HepG2 (cell line): ENCODE measurements at regions not wholly inside any gene's neighbourhood (a gene's known extent, or its start where the extent isn't known, plus 50 kb on each side); places are given as distances from the start of the nearest gene placed in this dataset.

Experiments used
- ATAC-seq: fragments of 200-7000 bp; cut with Tn5 transposase; 3 replicates; pipeline ENCODE4 v1.9.1; 2020; ENCODE audit warnings: mild to moderate bottlenecking, moderate library complexity
- BruUV-seq: library from RNA; stranded (reverse); fragments of 400-500 nt; replicated peaks from 2 replicates; lab custom pipeline; 2021; lab: Mats Ljungman, UMichigan
- CTCF ChIA-PET: fragments of 300-600 bp; formaldehyde crosslinking; extraction: SDS; loops from one replicate; lab custom pipeline; 2021; ENCODE audit warnings: low total read pairs, inconsistent platforms, low intra/inter-chr PET ratio; lab: Yijun Ruan, JAX
- POLR2A ChIA-PET: fragments of 350-600 bp; sonication (Branson Sonifier 250); formaldehyde crosslinking; loops from one replicate; lab custom pipeline; 2020; ENCODE audit warnings: antibody characterized with exemption, inconsistent platforms; lab: Yijun Ruan, JAX
- DNase-seq: peaks from one replicate; pipeline ENCODE4 v3.0.0-alpha.2; 2015; ENCODE audit warnings: low spot score
- FAIRE-seq: peaks from 3 replicates; lab custom pipeline; 2011; peaks lifted over from hg19 to GRCh38; lab: Jason Lieb, UNC
- H2AFZ ChIP-seq: one replicate; pipeline ENCODE4 v1.6.1; 2011; ENCODE audit warnings: low read length, inconsistent platforms
- H3K27ac ChIP-seq: fragments of 300-600 bp; 3 replicates; pipeline ENCODE4 v1.8.0; 2011; ENCODE audit warnings: mixed run types, mild to moderate bottlenecking, mixed read lengths, low read length, inconsistent platforms; ENCODE audit not compliant: insufficient read depth; ENCODE audit errors: extremely low read length
- H3K27me3 ChIP-seq, 2 experiments: fragments of 200-600 bp in 1 of 2; 2 replicates in 1 of 2; 3 replicates in 1 of 2; pipeline versions ENCODE4 v1.6.0 to v1.8.0; 2011; ENCODE audit warnings: low read length in 2 of 2, mild to moderate bottlenecking in 2 of 2, moderate library complexity in 2 of 2, inconsistent platforms in 1 of 2; ENCODE audit not compliant: insufficient read depth in 2 of 2, control insufficient read depth in 1 of 2
- H3K36me3 ChIP-seq, 2 experiments: fragments of 200-600 bp in 1 of 2; replicated peaks in 1 of 2; 2 replicates in 1 of 2; 3 replicates in 1 of 2; pipeline versions ENCODE4 v1.5.1 to v1.8.0; 2011; ENCODE audit warnings: low read length in 2 of 2, inconsistent platforms in 1 of 2; ENCODE audit not compliant: insufficient read depth in 2 of 2, control insufficient read depth in 1 of 2
- H3K4me1 ChIP-seq: 2 replicates; pipeline ENCODE4 v1.5.1; 2012; ENCODE audit warnings: low read length, inconsistent platforms; ENCODE audit not compliant: insufficient read depth
- H3K4me2 ChIP-seq: 2 replicates; pipeline ENCODE4 v1.6.0; 2011; ENCODE audit warnings: low read depth, low read length, inconsistent platforms
- H3K4me3 ChIP-seq, 3 experiments: fragments of 200-600 bp in 1 of 3; sonication (generic), shearing (Covaris generic) in 1 of 3; replicated peaks in 1 of 3; 2 replicates each; pipeline ENCODE4 v1.5.1; 2011 to 2016; ENCODE audit warnings: low read length in 3 of 3, inconsistent platforms in 2 of 3, low read depth in 2 of 3, mild to moderate bottlenecking in 2 of 3, control low read depth in 1 of 3, mixed read lengths in 1 of 3; ENCODE audit not compliant: insufficient read depth in 1 of 3
- H3K79me2 ChIP-seq: one replicate; pipeline ENCODE4 v1.6.1; 2011; ENCODE audit warnings: low read length, inconsistent platforms; ENCODE audit not compliant: insufficient read depth
- H3K9ac ChIP-seq: 2 replicates; pipeline ENCODE4 v1.6.0; 2011; ENCODE audit warnings: mild to moderate bottlenecking, low read depth, low read length, inconsistent platforms; ENCODE audit not compliant: insufficient read depth
- H3K9me3 ChIP-seq: 2 replicates; pipeline ENCODE4 v1.5.1; 2012; ENCODE audit warnings: mild to moderate bottlenecking, low read length
- H4K20me1 ChIP-seq: 2 replicates; pipeline ENCODE4 v1.6.0; 2011; ENCODE audit warnings: inconsistent platforms, mild to moderate bottlenecking, low read length, moderate library complexity; ENCODE audit not compliant: insufficient read depth
- CHD2 ChIP-seq: IDR thresholded peaks from 2 replicates; pipeline ENCODE4 v1.6.1; 2011; ENCODE audit warnings: low read depth, low read length, improper control_type of control experiment
- HDAC1 ChIP-seq: sonication (generic); formaldehyde crosslinking; IDR thresholded peaks from 2 replicates; pipeline ENCODE4 v1.5.1; 2020; ENCODE audit warnings: mild to moderate bottlenecking, missing genetic modification reagents
- KLF13 ChIP-seq: sonication (generic); formaldehyde crosslinking; IDR thresholded peaks from 2 replicates; pipeline ENCODE4 v1.4.0; 2020; ENCODE audit warnings: mild to moderate bottlenecking, missing genetic modification reagents
- NR2F1 ChIP-seq, 2 experiments: fragments of 450-650 bp in 1 of 2; formaldehyde crosslinking in 1 of 2; IDR thresholded peaks; 2 replicates each; pipeline versions ENCODE4 v1.5.0 to v1.6.1; 2016 to 2020; ENCODE audit warnings: mild to moderate bottlenecking in 1 of 2, missing compliant biosample characterization in 1 of 2, missing genetic modification reagents in 1 of 2, moderate library complexity in 1 of 2
- RELA ChIP-seq: sonication (generic); formaldehyde crosslinking; IDR thresholded peaks from 2 replicates; pipeline ENCODE4 v1.4.0; 2020; ENCODE audit warnings: missing genetic modification reagents
- REXO4 ChIP-seq: sonication (generic); formaldehyde crosslinking; IDR thresholded peaks from 2 replicates; pipeline ENCODE4 v1.8.0; 2022; ENCODE audit warnings: missing genetic modification reagents, mild to moderate bottlenecking, borderline replicate concordance
- SP5 ChIP-seq: IDR thresholded peaks from 2 replicates; pipeline ENCODE4 v1.6.1; 2016; ENCODE audit warnings: low read depth, borderline replicate concordance
- ZNF326 ChIP-seq: sonication (generic); formaldehyde crosslinking; IDR thresholded peaks from 2 replicates; pipeline ENCODE4 v1.4.0; 2020; ENCODE audit warnings: missing genetic modification reagents, borderline replicate concordance
- ZNF556 ChIP-seq: sonication (generic); formaldehyde crosslinking; IDR thresholded peaks from 2 replicates; pipeline ENCODE4 v1.4.0; 2020; ENCODE audit warnings: mild to moderate bottlenecking, missing genetic modification reagents, borderline replicate concordance
- WGBS: methylation state at CpG from one replicate; pipeline ENCODE4 v1.1.6; 2017; ENCODE audit warnings: low lambda C conversion rate; 5-methylcytosine and 5-hydroxymethylcytosine counted together
- in situ Hi-C: cut with HindIII; loops from 2 replicates; pipeline ENCODE4 v1.10.0; 2017; ENCODE audit warnings: low pct_unique_long_range_greater_than_20kb; ENCODE audit not compliant: extremely low pct_ligation_motif_present
- intact Hi-C: fragments of 100-400 bp; cut with micrococcal nuclease; formaldehyde crosslinking; loops from one replicate; pipeline ENCODE4 v1.10.0; 2022; ENCODE audit not compliant: unreplicated experiment
- TF ChIP-seq, protein P1 (sequence below): sonication (generic); formaldehyde crosslinking; IDR thresholded peaks from 2 replicates; pipeline ENCODE4 v1.8.0; 2022; ENCODE audit warnings: mild to moderate bottlenecking, missing genetic modification reagents, moderate library complexity
- TF ChIP-seq, protein P2 (sequence below): sonication (generic); formaldehyde crosslinking; IDR thresholded peaks from 2 replicates; pipeline ENCODE4 v1.8.0; 2022; ENCODE audit warnings: mild to moderate bottlenecking, missing genetic modification reagents, moderate library complexity

DNA sequence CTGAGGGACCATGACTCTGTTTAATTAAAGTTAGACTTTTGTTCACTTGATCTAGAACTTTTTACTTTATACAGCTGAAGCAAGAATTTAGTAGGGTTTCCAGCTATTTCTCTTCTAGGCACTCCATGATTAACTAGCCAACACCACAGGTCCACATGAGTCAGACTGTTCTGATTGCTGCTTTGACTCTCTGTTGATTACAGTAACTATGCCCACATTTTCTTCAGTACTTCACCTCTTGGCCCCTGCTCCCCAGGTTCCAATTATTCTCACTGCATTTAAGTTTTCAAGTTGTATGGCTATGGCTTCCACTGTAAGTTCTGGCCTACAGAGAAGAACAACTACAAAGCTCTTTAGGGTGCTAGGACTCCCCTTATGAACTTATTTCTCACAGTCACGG is 737.2 kb upstream of the IGFBP3 start:
- no peak overlapping the region for H3K4me3 ChIP-seq
- no peak for DNase-seq
- peaks cover 9% of the 10 kb centered on the region; the same call in 1 of the 2 replicates for H3K9me3 ChIP-seq
- POLR2A ChIA-PET = no interaction called here
- H3K27ac ChIP-seq = no peak overlapping the region
- CTCF ChIA-PET = no interaction called here
- no peaks in the 10 kb centered on the region for H3K36me3 ChIP-seq
- H4K20me1 ChIP-seq = no peaks in the 10 kb centered on the region
- intact Hi-C loops = no loop called here
- H2AFZ ChIP-seq = no peak overlapping the region
- 0% methylated on average over 1 of the region's 1 CpG for WGBS
- H3K4me2 ChIP-seq = no peak overlapping the region
- no peaks in the 10 kb centered on the region for H3K79me2 ChIP-seq
- BruUV-seq = no TSS peak
- TF ChIP-seq SP5 (CRISPR knock-in tag) = no peak
- TF ChIP-seq REXO4 (CRISPR knock-in tag) = no peak
- TF ChIP-seq, protein P1, sequence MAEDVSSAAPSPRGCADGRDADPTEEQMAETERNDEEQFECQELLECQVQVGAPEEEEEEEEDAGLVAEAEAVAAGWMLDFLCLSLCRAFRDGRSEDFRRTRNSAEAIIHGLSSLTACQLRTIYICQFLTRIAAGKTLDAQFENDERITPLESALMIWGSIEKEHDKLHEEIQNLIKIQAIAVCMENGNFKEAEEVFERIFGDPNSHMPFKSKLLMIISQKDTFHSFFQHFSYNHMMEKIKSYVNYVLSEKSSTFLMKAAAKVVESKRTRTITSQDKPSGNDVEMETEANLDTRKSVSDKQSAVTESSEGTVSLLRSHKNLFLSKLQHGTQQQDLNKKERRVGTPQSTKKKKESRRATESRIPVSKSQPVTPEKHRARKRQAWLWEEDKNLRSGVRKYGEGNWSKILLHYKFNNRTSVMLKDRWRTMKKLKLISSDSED (CRISPR knock-in tag) = no peak
- TF ChIP-seq NR2F1 (CRISPR knock-in tag; IDR thresholded peaks at IDR 0.05) = no peak
- no peak for TF ChIP-seq HDAC1 (CRISPR knock-in tag)
- TF ChIP-seq CHD2 = no peak
- no peak for TF ChIP-seq KLF13 (CRISPR knock-in tag)
- TF ChIP-seq, protein P2, sequence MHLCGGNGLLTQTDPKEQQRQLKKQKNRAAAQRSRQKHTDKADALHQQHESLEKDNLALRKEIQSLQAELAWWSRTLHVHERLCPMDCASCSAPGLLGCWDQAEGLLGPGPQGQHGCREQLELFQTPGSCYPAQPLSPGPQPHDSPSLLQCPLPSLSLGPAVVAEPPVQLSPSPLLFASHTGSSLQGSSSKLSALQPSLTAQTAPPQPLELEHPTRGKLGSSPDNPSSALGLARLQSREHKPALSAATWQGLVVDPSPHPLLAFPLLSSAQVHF (CRISPR knock-in tag) = no peak
- TF ChIP-seq ZNF326 (CRISPR knock-in tag) = no peak
- no peak for TF ChIP-seq ZNF556 (CRISPR knock-in tag)
- TF ChIP-seq RELA (CRISPR knock-in tag) = no peak
- no peak overlapping the region for H3K9ac ChIP-seq
- no peak for FAIRE-seq
- no peak for ATAC-seq
- no peaks in the 10 kb centered on the region for H3K4me1 ChIP-seq
- H3K27me3 ChIP-seq = no peaks in the 10 kb centered on the region
- in situ Hi-C loops = no loop called here
